GM12878 (cell line): ENCODE measurements at regions not wholly inside any gene's neighbourhood (a gene's known extent, or its start where the extent isn't known, plus 50 kb on each side); places are given as distances from the start of the nearest gene placed in this dataset.

Experiments
- E2F4 ChIP-seq: IDR thresholded peaks from 2 replicates; pipeline ENCODE4 v1.6.1; 2012; ENCODE audit warnings: low read depth, low read length, improper control_type of control experiment
- HDAC6 ChIP-seq: fragments of 200-600 bp; sonication (generic); IDR thresholded peaks from one replicate; pipeline ENCODE4 v1.8.0; 2017; ENCODE audit warnings: antibody characterized with exemption; ENCODE audit not compliant: unreplicated experiment
- HSF1 ChIP-seq: fragments of 150-350 bp; IDR thresholded peaks from 2 replicates; pipeline ENCODE4 v1.6.1; 2014; ENCODE audit warnings: mild to moderate bottlenecking, low read depth, low read length
- IRF5 ChIP-seq: fragments of 450-650 bp; IDR thresholded peaks from 2 replicates; pipeline ENCODE4 v1.6.1; 2017; ENCODE audit warnings: borderline replicate concordance
- PRDM15 ChIP-seq: fragments of 450-650 bp; formaldehyde crosslinking; IDR thresholded peaks from 2 replicates; pipeline ENCODE4 v1.4.0; 2020; ENCODE audit warnings: mild to moderate bottlenecking, moderate library complexity
- ZNF274 ChIP-seq: IDR thresholded peaks from one replicate; pipeline ENCODE4 v1.8.0; 2011; ENCODE audit not compliant: insufficient read length, insufficient read depth

GRCh38 chr15:94736236-94736635 is 504.9 kb downstream of the MCTP2 start (continued):
- TF ChIP-seq IRF5 (no peak), ZNF274 (no peak), PRDM15 (CRISPR knock-in tag) (no peak), HSF1 (no peak), E2F4 (no peak), HDAC6 (no peak)
